GM18499 (cell line): ENCODE measurements at regions not wholly inside any gene's neighbourhood (a gene's known extent, or its start where the extent isn't known, plus 50 kb on each side); places are given as distances from the start of the nearest gene placed in this dataset.

Experiments
- ATAC-seq: cut with Tn5 transposase; IDR thresholded peaks from one replicate; pipeline ENCODE4 v1.9.1; 2021; ENCODE audit warnings: moderate number of reproducible peaks; ENCODE audit not compliant: insufficient read depth, unreplicated experiment

DNA sequence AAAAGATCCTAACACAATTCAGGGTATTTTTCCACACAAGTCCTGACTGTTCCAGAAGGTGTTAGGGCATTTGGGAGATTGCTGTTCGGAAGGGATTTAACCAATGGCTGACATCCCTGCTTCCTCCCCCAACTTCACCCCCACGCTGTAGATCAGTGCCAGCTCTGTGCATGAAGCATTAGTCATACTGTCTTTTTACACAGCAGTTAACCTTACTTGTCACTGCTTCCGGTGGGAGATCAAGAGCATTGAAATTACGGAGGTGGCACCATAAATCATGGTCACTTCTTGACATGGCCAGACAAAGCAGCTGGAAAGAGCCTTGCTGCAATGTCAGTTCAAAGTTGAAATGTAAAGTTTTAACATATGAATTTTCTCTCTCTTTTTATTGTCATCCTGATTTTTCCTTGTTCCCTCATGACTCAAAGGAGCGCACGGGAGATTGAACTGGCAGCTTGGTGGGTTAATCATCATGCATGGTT, 70.2 kb downstream of the HRH4 start:
- no peak for ATAC-seq

DNA sequence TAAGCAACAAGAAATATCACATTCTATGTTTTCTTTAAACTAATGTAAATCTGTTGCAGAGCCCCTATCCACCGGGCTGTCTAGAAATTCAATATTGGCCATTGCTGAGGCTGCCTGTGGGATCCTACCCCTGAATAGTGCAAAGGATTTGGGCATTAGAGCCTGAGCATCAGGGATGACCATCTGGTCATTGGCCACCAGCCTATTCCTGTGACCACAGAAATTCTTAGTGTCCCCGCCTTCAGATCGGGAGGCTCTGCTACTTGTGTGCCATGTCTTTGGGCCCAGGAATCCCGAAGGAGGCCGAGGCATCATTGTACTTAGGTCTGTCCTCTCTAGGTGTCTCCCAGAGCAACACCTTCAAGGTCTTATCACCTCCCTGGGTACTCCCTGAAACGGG, 73.8 kb downstream of the HRH4 start:
- no peak for ATAC-seq

GRCh38 chr18:24534737-24535136, 74.3 kb downstream of the HRH4 start:
- no peak for ATAC-seq

GRCh38 chr18:24535527-24536295, 75.3 kb downstream of the HRH4 start:
- ATAC-seq: no peak

GRCh38 chr18:24536326-24536725, 75.9 kb downstream of the HRH4 start:
- no peak for ATAC-seq

- no peak for ATAC-seq
Observed at GRCh38 chr18:24536834-24537233, 76.4 kb downstream of the HRH4 start.

DNA sequence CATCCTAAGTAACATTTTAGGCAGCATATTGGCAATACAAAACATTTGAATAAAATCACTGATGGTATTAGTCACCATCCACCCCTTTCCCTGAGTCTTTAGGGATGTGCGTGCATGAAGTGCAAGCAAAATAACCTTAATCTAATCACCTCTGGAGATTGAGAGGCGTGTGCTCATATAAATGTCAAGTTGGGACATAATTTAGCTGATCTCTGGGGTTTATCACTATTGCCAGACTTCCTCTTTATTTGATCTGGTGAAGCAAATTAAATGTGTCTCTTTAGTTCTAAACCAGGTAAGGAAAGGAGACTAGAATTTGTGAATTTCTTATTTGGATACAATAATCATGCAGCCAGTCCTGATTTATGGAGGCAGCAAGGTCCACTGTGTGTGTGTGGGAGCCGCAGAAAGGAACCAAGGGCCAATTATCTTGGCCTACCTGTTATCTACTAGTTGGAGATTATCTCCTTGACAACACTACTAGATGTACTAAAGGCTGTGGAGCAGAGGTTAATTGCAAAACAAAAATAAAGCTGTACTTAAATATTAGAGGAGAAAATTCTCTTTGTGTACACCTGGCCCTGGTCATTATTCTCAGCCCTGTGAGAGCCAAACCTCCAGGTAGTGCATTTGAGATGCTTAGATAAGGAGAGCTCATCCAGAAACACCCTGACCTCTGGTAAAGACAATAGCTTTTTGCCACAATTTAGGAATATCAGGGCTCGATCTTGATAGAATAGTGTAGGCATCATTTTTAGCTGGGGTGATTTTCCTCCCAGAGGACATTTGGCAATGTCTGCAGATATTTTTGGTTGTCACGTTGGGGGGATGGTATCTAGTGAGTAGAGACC, 78.2 kb downstream of the HRH4 start:
- ATAC-seq: no peak

- ATAC-seq: no peak
Observed at GRCh38 chr18:24539866-24540617, 79.6 kb downstream of the HRH4 start.

DNA sequence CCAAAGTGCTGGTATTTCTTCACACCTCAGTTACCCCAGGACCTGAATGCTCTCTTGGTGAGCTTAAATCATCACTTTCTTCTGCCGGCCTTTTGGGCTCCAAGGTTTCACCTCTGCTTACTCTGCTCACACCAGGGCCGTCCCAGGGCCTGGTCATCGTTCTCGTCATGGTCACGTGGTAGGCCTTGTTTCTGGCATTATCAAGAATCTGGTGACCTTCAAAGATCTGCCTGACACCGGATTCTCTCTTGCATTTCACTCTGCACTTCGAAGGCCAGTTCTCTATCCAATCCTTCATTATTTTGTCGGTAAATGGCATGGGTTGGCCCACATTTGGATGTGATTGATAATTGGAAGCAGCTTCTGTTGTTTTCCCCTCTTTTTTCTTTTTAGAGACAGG, 80.5 kb downstream of the HRH4 start:
- no peak for ATAC-seq

GRCh38 chr18:24543086-24543794, 82.8 kb downstream of the HRH4 start:
- no peak for ATAC-seq

- no peak for ATAC-seq
Observed at GRCh38 chr18:24543795-24544498, 83.5 kb downstream of the HRH4 start.

DNA sequence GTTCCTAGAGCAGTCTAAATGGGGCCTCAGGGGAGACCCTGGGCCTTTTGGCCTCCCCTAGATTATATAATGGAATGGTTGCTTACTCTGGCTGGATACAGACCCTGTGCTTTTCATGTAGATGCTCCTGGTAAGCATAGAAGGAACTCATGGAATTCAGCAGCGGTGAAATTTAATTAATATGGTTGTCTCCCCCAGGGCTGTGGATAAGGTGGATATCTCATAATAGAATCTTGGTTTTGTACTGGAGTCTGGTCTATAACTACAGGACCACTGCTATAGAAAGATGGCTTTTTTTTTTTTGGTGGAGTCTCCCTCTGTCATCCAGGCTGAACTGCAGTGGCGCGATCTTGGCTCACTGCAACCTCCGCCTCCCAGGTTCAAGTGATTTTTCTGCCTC, 84.5 kb downstream of the HRH4 start:
- no peak for ATAC-seq

- no peak for ATAC-seq
Observed at GRCh38 chr18:24545651-24546050, 85.2 kb downstream of the HRH4 start.

DNA sequence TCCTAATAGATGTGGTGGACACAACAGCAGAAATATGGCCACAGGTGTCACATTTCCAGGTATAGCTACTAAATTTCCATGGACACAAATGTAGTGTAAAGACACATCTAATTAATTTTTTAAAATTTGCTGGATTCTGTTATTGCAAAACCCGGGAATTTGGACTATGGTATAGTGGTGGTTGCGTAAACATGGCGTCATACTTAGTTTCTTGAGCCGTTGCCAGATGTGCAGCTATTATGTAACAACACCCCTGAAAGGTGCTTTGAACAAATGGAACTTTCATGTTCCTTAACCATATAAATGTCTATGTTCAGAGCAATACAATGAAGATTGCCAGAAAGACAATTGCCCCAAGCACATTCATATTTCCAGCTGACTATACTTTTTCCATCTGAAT, 85.9 kb downstream of the HRH4 start:
- no peak for ATAC-seq

- no peak for ATAC-seq
Observed at GRCh38 chr18:24548583-24548982, 88.1 kb downstream of the HRH4 start.

GRCh38 chr18:24552218-24552617, 91.8 kb downstream of the HRH4 start:
- ATAC-seq: no peak

- ATAC-seq: no peak
Observed at GRCh38 chr18:24553571-24554285, 93.3 kb downstream of the HRH4 start.

GRCh38 chr18:24558403-24558802, 98.0 kb downstream of the HRH4 start:
- no peak for ATAC-seq

GRCh38 chr18:24559526-24559925, 99.1 kb downstream of the HRH4 start:
- ATAC-seq: no peak
